ENCODE measurements at regions not wholly inside any gene's neighbourhood (a gene's known extent, or its start where the extent isn't known, plus 50 kb on each side); places are given as distances from the start of the nearest gene placed in this dataset.

DNA sequence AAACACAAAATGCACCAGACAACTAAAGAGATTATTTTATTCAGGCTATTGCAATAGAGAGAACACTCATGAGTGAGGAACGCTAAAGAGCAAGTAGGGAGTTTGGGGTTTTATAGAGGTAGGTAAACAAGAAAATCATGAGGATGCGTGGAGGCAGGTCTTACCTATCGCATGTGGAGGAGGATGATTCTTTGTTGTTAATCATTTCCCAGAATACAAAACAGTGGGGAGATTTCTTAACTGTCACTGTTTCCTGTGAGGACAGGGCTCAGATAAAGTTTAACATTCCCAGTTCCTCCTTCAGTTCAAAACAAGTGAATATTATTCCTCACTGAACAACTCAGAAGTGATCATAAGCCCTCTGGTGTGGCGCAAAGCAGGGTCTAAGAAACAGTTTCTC is 156.1 kb upstream of the MGAT5 start:
- TF ChIP-seq, protein P1, sequence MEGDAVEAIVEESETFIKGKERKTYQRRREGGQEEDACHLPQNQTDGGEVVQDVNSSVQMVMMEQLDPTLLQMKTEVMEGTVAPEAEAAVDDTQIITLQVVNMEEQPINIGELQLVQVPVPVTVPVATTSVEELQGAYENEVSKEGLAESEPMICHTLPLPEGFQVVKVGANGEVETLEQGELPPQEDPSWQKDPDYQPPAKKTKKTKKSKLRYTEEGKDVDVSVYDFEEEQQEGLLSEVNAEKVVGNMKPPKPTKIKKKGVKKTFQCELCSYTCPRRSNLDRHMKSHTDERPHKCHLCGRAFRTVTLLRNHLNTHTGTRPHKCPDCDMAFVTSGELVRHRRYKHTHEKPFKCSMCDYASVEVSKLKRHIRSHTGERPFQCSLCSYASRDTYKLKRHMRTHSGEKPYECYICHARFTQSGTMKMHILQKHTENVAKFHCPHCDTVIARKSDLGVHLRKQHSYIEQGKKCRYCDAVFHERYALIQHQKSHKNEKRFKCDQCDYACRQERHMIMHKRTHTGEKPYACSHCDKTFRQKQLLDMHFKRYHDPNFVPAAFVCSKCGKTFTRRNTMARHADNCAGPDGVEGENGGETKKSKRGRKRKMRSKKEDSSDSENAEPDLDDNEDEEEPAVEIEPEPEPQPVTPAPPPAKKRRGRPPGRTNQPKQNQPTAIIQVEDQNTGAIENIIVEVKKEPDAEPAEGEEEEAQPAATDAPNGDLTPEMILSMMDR (conservative IDR thresholded peaks at IDR 0.05 in 1 of 2, IDR thresholded peaks at IDR 0.05 in 1 of 2; ENCODE audit: extremely low read depth in 1 of 2, insufficient read depth in 1 of 2, low read depth in 1 of 2, low read length in 2 of 2): no peak
- TF ChIP-seq EZH2 (IDR thresholded peaks at IDR 0.05; ENCODE audit: borderline replicate concordance, low read length): no peak

All from mammary epithelial cell (primary cell).